Stimulated activated CD4-positive, alpha-beta T cell treated with anti-CD3 and anti-CD28 coated beads, Interleukin-1b, Interleukin-23, amount 100 ng/mL, for 24 hours (primary cell): ENCODE measurements at regions not wholly inside any gene's neighbourhood (a gene's known extent, or its start where the extent isn't known, plus 50 kb on each side); places are given as distances from the start of the nearest gene placed in this dataset.
"Not testable (repeated sequence)": the region's sequence is repeated elsewhere in the genome, so short reads cannot be mapped to it uniquely, and the experiment has no call there.

ENCODE experiments used
- DNase-seq, 4 experiments: peaks; one replicate each; pipeline ENCODE4 v3.0.0-alpha.2; 2020; ENCODE audit warnings: low read depth in 4 of 4, low spot score in 1 of 4

GRCh38 chr6:44017307-44017706, 109.9 kb downstream of the MRPL14 start:
- not testable (repeated sequence) for DNase-seq

- no peak for DNase-seq
These were observed 111.0 kb downstream of the MRPL14 start for GRCh38 chr6:44016131-44016870.

GRCh38 chr6:44012078-44012493, 115.2 kb downstream of the MRPL14 start:
- DNase-seq = no peak

- no peak for DNase-seq
These were observed 115.8 kb downstream of the MRPL14 start for GRCh38 chr6:44011350-44011920.

- no peak for DNase-seq
These were observed 116.6 kb downstream of the MRPL14 start for GRCh38 chr6:44010411-44011349.

GRCh38 chr6:44009425-44010321, 117.6 kb downstream of the MRPL14 start:
- DNase-seq = no peak

- DNase-seq = no peak
These were observed 118.4 kb downstream of the MRPL14 start for GRCh38 chr6:44008821-44009370.

GRCh38 chr6:44007818-44008621, 119.2 kb downstream of the MRPL14 start:
- DNase-seq = no peak

- DNase-seq = no peak
These were observed 120.4 kb downstream of the MRPL14 start for GRCh38 chr6:44006872-44007303.

- no peak for DNase-seq
These were observed 121.0 kb downstream of the MRPL14 start for GRCh38 chr6:44006123-44006871.

- no peak for DNase-seq
These were observed 121.7 kb downstream of the MRPL14 start for GRCh38 chr6:44005507-44005903.

- DNase-seq = no peak
These were observed 122.4 kb downstream of the MRPL14 start for GRCh38 chr6:44004625-44005506.

GRCh38 chr6:44004136-44004535, 123.1 kb downstream of the MRPL14 start:
- DNase-seq = no peak

- peak in 1 of 4 experiments; percentile 4 for DNase-seq
These were observed 123.7 kb downstream of the MRPL14 start for GRCh38 chr6:44003345-44004061.

- DNase-seq = peak; percentile 23 to 58 (median 38)
These were observed 124.5 kb downstream of the MRPL14 start for GRCh38 chr6:44002593-44003344.

- DNase-seq = no peak
These were observed 125.1 kb downstream of the MRPL14 start for GRCh38 chr6:44002067-44002592.
